Breast epithelium (tissue), 4 donors: ENCODE measurements at regions not wholly inside any gene's neighbourhood (a gene's known extent, or its start where the extent isn't known, plus 50 kb on each side); places are given as distances from the start of the nearest gene placed in this dataset.
A peak's percentile ranks its signal among the peaks of the same experiment; 100 is the strongest.

ENCODE experiments used
- DNase-seq, 2 donors: peaks; one replicate each; pipeline ENCODE4 v3.0.0-alpha.2; 2019; ENCODE audit warnings: low spot score in 2 of 2
- H3K27ac ChIP-seq, 2 donors: fragments of 200-600 bp; sonication (generic) in 1 of 2; one replicate each; pipeline ENCODE4 v1.5.1; 2016 to 2019; ENCODE audit warnings: mild to moderate bottlenecking in 1 of 2
- H3K27me3 ChIP-seq, 2 donors: fragments of 200-600 bp; sonication (generic) in 1 of 2; one replicate each; pipeline versions ENCODE4 v1.5.1 to v1.6.0; 2017 to 2019; ENCODE audit warnings: control low read depth in 1 of 2, mild to moderate bottlenecking in 1 of 2
- H3K36me3 ChIP-seq: fragments of 200-600 bp; one replicate; pipeline ENCODE4 v1.5.1; 2019
- H3K4me1 ChIP-seq, 2 donors: fragments of 200-600 bp; sonication (generic); one replicate each; pipeline ENCODE4 v1.5.1; 2016 to 2019; ENCODE audit warnings: control low read depth in 1 of 2
- H3K4me3 ChIP-seq, 3 donors: fragments of 200-600 bp; sonication (generic); 1 replicate in 2 of 3; 2 replicates in 1 of 3; pipeline ENCODE4 v1.5.1; 2016 to 2019; ENCODE audit warnings: mild to moderate bottlenecking in 3 of 3, moderate library complexity in 2 of 3
- H3K9me3 ChIP-seq, 2 donors: fragments of 200-600 bp; sonication (generic) in 1 of 2; one replicate each; pipeline ENCODE4 v1.5.1; 2016 to 2019; ENCODE audit warnings: control low read depth in 1 of 2
- CTCF ChIP-seq, 3 donors: fragments of 450-650 bp; IDR thresholded peaks; one replicate each; pipeline ENCODE4 v1.5.1; 2016 to 2017; ENCODE audit warnings: antibody characterized with exemption in 3 of 3, mild to moderate bottlenecking in 3 of 3, moderate library complexity in 3 of 3
- POLR2A ChIP-seq: fragments of 450-650 bp; IDR thresholded peaks from one replicate; pipeline ENCODE4 v1.6.1; 2016; ENCODE audit warnings: antibody characterized with exemption, mild to moderate bottlenecking, moderate library complexity
- POLR2AphosphoS5 ChIP-seq, 3 donors: sonication (generic); formaldehyde crosslinking; IDR thresholded peaks; one replicate each; pipeline ENCODE4 v1.6.1; 2017; ENCODE audit warnings: antibody characterized with exemption in 3 of 3
- intact Hi-C: fragments of 100-400 bp; cut with DNase I; formaldehyde crosslinking; loops from one replicate; pipeline ENCODE4 v1.15.1; 2023; ENCODE audit warnings: low total_unique reads

GRCh38 chr17:33667671-33668070, 374.6 kb upstream of the ASIC2 start:
- Histone ChIP-seq H3K9me3 (no peaks in the 10 kb centered on the region), H3K4me1 (no peaks in the 10 kb centered on the region), H3K27me3 (no peaks in the 10 kb centered on the region), H3K36me3 (no peaks in the 10 kb centered on the region), H3K27ac (peak overlapping the region in 1 of 2 donors; percentile 1), H3K4me3 (no peak overlapping the region)
- intact Hi-C loops: no loop called here
- DNase-seq: no peak
- no peak for TF ChIP-seq POLR2AphosphoS5 (IDR thresholded peaks at IDR 0.05)
- no peak for TF ChIP-seq POLR2A
- TF ChIP-seq CTCF (IDR thresholded peaks at IDR 0.05): no peak

GRCh38 chr17:33668516-33668915, 375.4 kb upstream of the ASIC2 start:
- no peak for DNase-seq
- intact Hi-C loops: no loop called here
- Histone ChIP-seq H3K27ac (no peak overlapping the region), H3K4me1 (no peaks in the 10 kb centered on the region), H3K36me3 (no peaks in the 10 kb centered on the region), H3K9me3 (no peaks in the 10 kb centered on the region), H3K27me3 (no peaks in the 10 kb centered on the region), H3K4me3 (no peak overlapping the region)
- TF ChIP-seq CTCF (IDR thresholded peaks at IDR 0.05) (no peak), POLR2A (no peak), POLR2AphosphoS5 (IDR thresholded peaks at IDR 0.05) (no peak)

- H3K27ac ChIP-seq: no peak overlapping the region
- TF ChIP-seq CTCF (IDR thresholded peaks at IDR 0.05) (no peak), POLR2A (no peak), POLR2AphosphoS5 (IDR thresholded peaks at IDR 0.05) (no peak)
- DNase-seq: no peak
- no peak overlapping the region for H3K4me3 ChIP-seq
- intact Hi-C loops: no loop called here
- H3K9me3 ChIP-seq: no peaks in the 10 kb centered on the region
- H3K27me3 ChIP-seq: no peaks in the 10 kb centered on the region
- no peaks in the 10 kb centered on the region for H3K4me1 ChIP-seq
- no peaks in the 10 kb centered on the region for H3K36me3 ChIP-seq
These were observed 378.4 kb upstream of the ASIC2 start for GRCh38 chr17:33671491-33671890.

- H3K9me3 ChIP-seq: no peaks in the 10 kb centered on the region
- no peaks in the 10 kb centered on the region for H3K4me1 ChIP-seq
- TF ChIP-seq CTCF (IDR thresholded peaks at IDR 0.05) (peak; percentile 24 to 73 (median 57)), POLR2AphosphoS5 (IDR thresholded peaks at IDR 0.05) (no peak), POLR2A (no peak)
- DNase-seq: peak; percentile 46 to 59
- H3K27ac ChIP-seq: no peak overlapping the region
- intact Hi-C loops: no loop called here
- H3K36me3 ChIP-seq: no peaks in the 10 kb centered on the region
- H3K27me3 ChIP-seq: no peaks in the 10 kb centered on the region
- H3K4me3 ChIP-seq: no peak overlapping the region
These were observed 381.6 kb upstream of the ASIC2 start for GRCh38 chr17:33674685-33675084.

GRCh38 chr17:33676444-33676843, 383.3 kb upstream of the ASIC2 start:
- H3K4me1 ChIP-seq: no peaks in the 10 kb centered on the region
- TF ChIP-seq POLR2AphosphoS5 (IDR thresholded peaks at IDR 0.05) (no peak), CTCF (IDR thresholded peaks at IDR 0.05) (no peak), POLR2A (no peak)
- H3K9me3 ChIP-seq: no peaks in the 10 kb centered on the region
- DNase-seq: no peak
- no peak overlapping the region for H3K27ac ChIP-seq
- H3K4me3 ChIP-seq: no peak overlapping the region
- H3K27me3 ChIP-seq: no peaks in the 10 kb centered on the region
- no peaks in the 10 kb centered on the region for H3K36me3 ChIP-seq
- intact Hi-C loops: no loop called here
